ENCODE measurements at regions not wholly inside any gene's neighbourhood (a gene's known extent, or its start where the extent isn't known, plus 50 kb on each side); places are given as distances from the start of the nearest gene placed in this dataset.
"Not testable (repeated sequence)": the region's sequence is repeated elsewhere in the genome, so short reads cannot be mapped to it uniquely, and the experiment has no call there.

GRCh38 chr11:38900211-38900610 lies 2302.2 kb upstream of the RAG2 start:
- no peaks in the 10 kb centered on the region for H3K9me3 ChIP-seq (ENCODE audit: low read length)
- H3K27me3 ChIP-seq (ENCODE audit: insufficient read depth, low read length) = no peaks in the 10 kb centered on the region
- no peak overlapping the region for H3K4me3 ChIP-seq (ENCODE audit: low read length)
- no peaks in the 10 kb centered on the region for H3K36me3 ChIP-seq (ENCODE audit: insufficient read depth, low read length)
- H2AFZ ChIP-seq (ENCODE audit: low read depth, low read length) = no peak overlapping the region
- H3K4me1 ChIP-seq (ENCODE audit: insufficient read depth, low read length) = no peaks in the 10 kb centered on the region

GRCh38 chr11:38894201-38894600 lies 2296.2 kb upstream of the RAG2 start:
- not testable (repeated sequence) for H2AFZ ChIP-seq (ENCODE audit: low read depth, low read length); H3K36me3 ChIP-seq (ENCODE audit: insufficient read depth, low read length); H3K9me3 ChIP-seq (ENCODE audit: low read length); H3K27me3 ChIP-seq (ENCODE audit: insufficient read depth, low read length); H3K4me3 ChIP-seq (ENCODE audit: low read length); H3K4me1 ChIP-seq (ENCODE audit: insufficient read depth, low read length)

GRCh38 chr11:38884145-38884865 lies 2286.3 kb upstream of the RAG2 start:
- Histone ChIP-seq H3K36me3 (ENCODE audit: insufficient read depth, low read length) (no peaks in the 10 kb centered on the region), H3K9me3 (ENCODE audit: low read length) (no peaks in the 10 kb centered on the region), H2AFZ (ENCODE audit: low read depth, low read length) (no peak overlapping the region), H3K4me3 (ENCODE audit: low read length) (no peak overlapping the region), H3K4me1 (ENCODE audit: insufficient read depth, low read length) (no peaks in the 10 kb centered on the region), H3K27me3 (ENCODE audit: insufficient read depth, low read length) (no peaks in the 10 kb centered on the region)

- Histone ChIP-seq H3K36me3 (ENCODE audit: insufficient read depth, low read length) (no peaks in the 10 kb centered on the region), H3K4me3 (ENCODE audit: low read length) (no peak overlapping the region), H3K27me3 (ENCODE audit: insufficient read depth, low read length) (no peaks in the 10 kb centered on the region), H2AFZ (ENCODE audit: low read depth, low read length) (no peak overlapping the region), H3K9me3 (ENCODE audit: low read length) (no peaks in the 10 kb centered on the region), H3K4me1 (ENCODE audit: insufficient read depth, low read length) (no peaks in the 10 kb centered on the region)
Measured at GRCh38 chr11:38867338-38867737, 2269.3 kb upstream of the RAG2 start.

GRCh38 chr11:38865922-38866321 lies 2267.9 kb upstream of the RAG2 start:
- Histone ChIP-seq H3K36me3 (ENCODE audit: insufficient read depth, low read length) (no peaks in the 10 kb centered on the region), H3K9me3 (ENCODE audit: low read length) (no peaks in the 10 kb centered on the region), H3K4me1 (ENCODE audit: insufficient read depth, low read length) (no peaks in the 10 kb centered on the region), H2AFZ (ENCODE audit: low read depth, low read length) (no peak overlapping the region), H3K27me3 (ENCODE audit: insufficient read depth, low read length) (no peaks in the 10 kb centered on the region), H3K4me3 (ENCODE audit: low read length) (no peak overlapping the region)

- H3K27me3 ChIP-seq (ENCODE audit: insufficient read depth, low read length) = no peaks in the 10 kb centered on the region
- no peaks in the 10 kb centered on the region for H3K36me3 ChIP-seq (ENCODE audit: insufficient read depth, low read length)
- no peaks in the 10 kb centered on the region for H3K9me3 ChIP-seq (ENCODE audit: low read length)
- no peaks in the 10 kb centered on the region for H3K4me1 ChIP-seq (ENCODE audit: insufficient read depth, low read length)
- H2AFZ ChIP-seq (ENCODE audit: low read depth, low read length) = no peak overlapping the region
- no peak overlapping the region for H3K4me3 ChIP-seq (ENCODE audit: low read length)
Measured at GRCh38 chr11:38842991-38843390, 2245.0 kb upstream of the RAG2 start.

- H3K4me3 ChIP-seq (ENCODE audit: low read length) = no peak overlapping the region
- H3K9me3 ChIP-seq (ENCODE audit: low read length) = no peaks in the 10 kb centered on the region
- no peaks in the 10 kb centered on the region for H3K36me3 ChIP-seq (ENCODE audit: insufficient read depth, low read length)
- H2AFZ ChIP-seq (ENCODE audit: low read depth, low read length) = no peak overlapping the region
- no peaks in the 10 kb centered on the region for H3K27me3 ChIP-seq (ENCODE audit: insufficient read depth, low read length)
- H3K4me1 ChIP-seq (ENCODE audit: insufficient read depth, low read length) = no peaks in the 10 kb centered on the region
Measured at GRCh38 chr11:38839071-38839470, 2241.0 kb upstream of the RAG2 start.

GRCh38 chr11:38835966-38836365 lies 2237.9 kb upstream of the RAG2 start:
- Histone ChIP-seq H3K4me3 (ENCODE audit: low read length) (no peak overlapping the region), H3K27me3 (ENCODE audit: insufficient read depth, low read length) (no peaks in the 10 kb centered on the region), H3K4me1 (ENCODE audit: insufficient read depth, low read length) (no peaks in the 10 kb centered on the region), H2AFZ (ENCODE audit: low read depth, low read length) (no peak overlapping the region), H3K36me3 (ENCODE audit: insufficient read depth, low read length) (no peaks in the 10 kb centered on the region), H3K9me3 (ENCODE audit: low read length) (no peaks in the 10 kb centered on the region)

GRCh38 chr11:38824573-38824972 lies 2226.5 kb upstream of the RAG2 start:
- H3K4me1 ChIP-seq (ENCODE audit: insufficient read depth, low read length) = no peaks in the 10 kb centered on the region

GRCh38 chr11:38821786-38822185 lies 2223.8 kb upstream of the RAG2 start:
- not testable (repeated sequence) for H3K36me3 ChIP-seq (ENCODE audit: insufficient read depth, low read length); H3K27me3 ChIP-seq (ENCODE audit: insufficient read depth, low read length); H3K4me3 ChIP-seq (ENCODE audit: low read length)

More at GRCh38 chr11:38824573-38824972, 2226.5 kb upstream of the RAG2 start:
- H3K27me3 ChIP-seq (ENCODE audit: insufficient read depth, low read length) = no peaks in the 10 kb centered on the region
- no peaks in the 10 kb centered on the region for H3K36me3 ChIP-seq (ENCODE audit: insufficient read depth, low read length)
- H3K4me3 ChIP-seq (ENCODE audit: low read length) = no peak overlapping the region
- H3K9me3 ChIP-seq (ENCODE audit: low read length) = no peaks in the 10 kb centered on the region
- H2AFZ ChIP-seq (ENCODE audit: low read depth, low read length) = no peak overlapping the region

GRCh38 chr11:38819981-38820380 lies 2221.9 kb upstream of the RAG2 start:
- Histone ChIP-seq H3K4me3 (ENCODE audit: low read length) (no peak overlapping the region), H3K9me3 (ENCODE audit: low read length) (no peaks in the 10 kb centered on the region), H3K27me3 (ENCODE audit: insufficient read depth, low read length) (no peaks in the 10 kb centered on the region), H3K36me3 (ENCODE audit: insufficient read depth, low read length) (no peaks in the 10 kb centered on the region), H2AFZ (ENCODE audit: low read depth, low read length) (no peak overlapping the region), H3K4me1 (ENCODE audit: insufficient read depth, low read length) (no peaks in the 10 kb centered on the region)

More at GRCh38 chr11:38821786-38822185, 2223.8 kb upstream of the RAG2 start:
- H2AFZ ChIP-seq (ENCODE audit: low read depth, low read length); H3K9me3 ChIP-seq (ENCODE audit: low read length); H3K4me1 ChIP-seq (ENCODE audit: insufficient read depth, low read length): not testable (repeated sequence)

- H3K4me1 ChIP-seq (ENCODE audit: insufficient read depth, low read length) = no peaks in the 10 kb centered on the region
- no peak overlapping the region for H2AFZ ChIP-seq (ENCODE audit: low read depth, low read length)
- H3K27me3 ChIP-seq (ENCODE audit: insufficient read depth, low read length) = no peaks in the 10 kb centered on the region
- H3K9me3 ChIP-seq (ENCODE audit: low read length) = no peaks in the 10 kb centered on the region
- no peak overlapping the region for H3K4me3 ChIP-seq (ENCODE audit: low read length)
- no peaks in the 10 kb centered on the region for H3K36me3 ChIP-seq (ENCODE audit: insufficient read depth, low read length)
Measured at GRCh38 chr11:38818720-38819119, 2220.7 kb upstream of the RAG2 start.

GRCh38 chr11:38814670-38815069 lies 2216.6 kb upstream of the RAG2 start:
- Histone ChIP-seq H3K27me3 (ENCODE audit: insufficient read depth, low read length) (no peaks in the 10 kb centered on the region), H3K4me1 (ENCODE audit: insufficient read depth, low read length) (no peaks in the 10 kb centered on the region), H2AFZ (ENCODE audit: low read depth, low read length) (no peak overlapping the region), H3K9me3 (ENCODE audit: low read length) (no peaks in the 10 kb centered on the region), H3K4me3 (ENCODE audit: low read length) (no peak overlapping the region), H3K36me3 (ENCODE audit: insufficient read depth, low read length) (no peaks in the 10 kb centered on the region)

GRCh38 chr11:38809521-38809920 lies 2211.5 kb upstream of the RAG2 start:
- H3K4me3 ChIP-seq (ENCODE audit: low read length) = no peak overlapping the region
- no peaks in the 10 kb centered on the region for H3K27me3 ChIP-seq (ENCODE audit: insufficient read depth, low read length)
- H3K4me1 ChIP-seq (ENCODE audit: insufficient read depth, low read length) = no peaks in the 10 kb centered on the region
- H3K36me3 ChIP-seq (ENCODE audit: insufficient read depth, low read length) = no peaks in the 10 kb centered on the region
- H3K9me3 ChIP-seq (ENCODE audit: low read length) = no peaks in the 10 kb centered on the region
- H2AFZ ChIP-seq (ENCODE audit: low read depth, low read length) = no peak overlapping the region
